H9 (cell line): ENCODE measurements at regions not wholly inside any gene's neighbourhood (a gene's known extent, or its start where the extent isn't known, plus 50 kb on each side); places are given as distances from the start of the nearest gene placed in this dataset.

Source experiments
- DNase-seq: peaks from one replicate; pipeline ENCODE4 v3.0.0-alpha.2; 2017
- H2AFZ ChIP-seq: one replicate; pipeline ENCODE4 v1.6.1; 2013; ENCODE audit warnings: mild to moderate bottlenecking, low read length, control low read depth, moderate library complexity
- H2AK5ac ChIP-seq: 2 replicates; pipeline ENCODE4 v1.6.1; 2013; ENCODE audit warnings: low read length, control low read depth, mixed read lengths; ENCODE audit not compliant: insufficient read length
- H2BK120ac ChIP-seq: one replicate; pipeline ENCODE4 v1.6.1; 2013; ENCODE audit warnings: low read depth, mild to moderate bottlenecking, low read length, control low read depth, inconsistent platforms; ENCODE audit not compliant: poor library complexity, severe bottlenecking
- H2BK12ac ChIP-seq: 2 replicates; pipeline ENCODE4 v1.6.1; 2013; ENCODE audit warnings: low read length, control low read depth, mixed read lengths, low read depth; ENCODE audit not compliant: insufficient read length
- H2BK15ac ChIP-seq: 2 replicates; pipeline ENCODE4 v1.6.1; 2013; ENCODE audit warnings: low read depth, low read length, control low read depth
- H2BK20ac ChIP-seq: one replicate; pipeline ENCODE4 v1.6.1; 2013; ENCODE audit warnings: low read depth, mild to moderate bottlenecking, low read length, control low read depth, inconsistent platforms; ENCODE audit not compliant: poor library complexity, severe bottlenecking
- H2BK5ac ChIP-seq: 2 replicates; pipeline ENCODE4 v1.6.1; 2013; ENCODE audit warnings: low read length, control low read depth, mixed read lengths; ENCODE audit not compliant: insufficient read length
- H3K14ac ChIP-seq: 2 replicates; pipeline ENCODE4 v1.6.1; 2013; ENCODE audit warnings: low read length, control low read depth; ENCODE audit not compliant: insufficient read depth
- H3K18ac ChIP-seq: 2 replicates; pipeline ENCODE4 v1.6.1; 2013; ENCODE audit warnings: low read depth, mild to moderate bottlenecking, mixed read lengths, low read length, control low read depth; ENCODE audit not compliant: insufficient read length
- H3K23ac ChIP-seq: 2 replicates; pipeline ENCODE4 v1.6.1; 2013; ENCODE audit warnings: low read length, control low read depth, mixed read lengths, low read depth; ENCODE audit not compliant: insufficient read length
- H3K23me2 ChIP-seq: 2 replicates; pipeline ENCODE4 v1.6.1; 2013; ENCODE audit warnings: low read depth, mild to moderate bottlenecking, mixed read lengths, low read length, control low read depth; ENCODE audit not compliant: insufficient read length, poor library complexity, severe bottlenecking
- H3K27ac ChIP-seq: 2 replicates; pipeline ENCODE4 v1.5.1; 2013; ENCODE audit warnings: low read length, control low read depth, mixed read lengths, low read depth; ENCODE audit not compliant: insufficient read length
- H3K27me3 ChIP-seq: 2 replicates; pipeline ENCODE4 v1.6.1; 2013; ENCODE audit warnings: low read length, control low read depth, inconsistent platforms; ENCODE audit not compliant: insufficient read depth
- H3K4ac ChIP-seq: 2 replicates; pipeline ENCODE4 v1.6.1; 2013; ENCODE audit warnings: low read depth, mild to moderate bottlenecking, control low read depth, inconsistent platforms, low read length, moderate library complexity
- H3K4me1 ChIP-seq: 2 replicates; pipeline ENCODE4 v1.6.1; 2013; ENCODE audit warnings: low read length, control low read depth, inconsistent platforms; ENCODE audit not compliant: insufficient read depth
- H3K4me2 ChIP-seq: 2 replicates; pipeline ENCODE4 v1.6.1; 2013; ENCODE audit warnings: low read length, control low read depth, mixed read lengths; ENCODE audit not compliant: insufficient read length, insufficient read depth
- H3K56ac ChIP-seq: 2 replicates; pipeline ENCODE4 v1.6.1; 2013; ENCODE audit warnings: low read depth, mild to moderate bottlenecking, mixed read lengths, low read length, control low read depth; ENCODE audit not compliant: insufficient read length
- H3K79me1 ChIP-seq: 2 replicates; pipeline ENCODE4 v1.6.1; 2013; ENCODE audit warnings: low read depth, mild to moderate bottlenecking, moderate library complexity, low read length, control low read depth, inconsistent platforms; ENCODE audit not compliant: insufficient read depth, poor library complexity, severe bottlenecking
- H3K79me2 ChIP-seq: 2 replicates; pipeline ENCODE4 v1.6.1; 2013; ENCODE audit warnings: low read length, control low read depth, inconsistent platforms; ENCODE audit not compliant: insufficient read depth
- H3K9ac ChIP-seq: 2 replicates; pipeline ENCODE4 v1.6.1; 2013; ENCODE audit warnings: low read length, control low read depth, mixed read lengths; ENCODE audit not compliant: insufficient read length; ENCODE audit errors: extremely low read depth
- H3K9me3 ChIP-seq: one replicate; pipeline ENCODE4 v1.6.1; 2013; ENCODE audit warnings: low read depth, low read length, inconsistent platforms; ENCODE audit not compliant: control insufficient read depth
- H3T11ph ChIP-seq: one replicate; pipeline ENCODE4 v1.6.1; 2013; ENCODE audit warnings: mild to moderate bottlenecking, low read length, control low read depth, inconsistent platforms
- H4K20me1 ChIP-seq: one replicate; pipeline ENCODE4 v1.6.1; 2013; ENCODE audit not compliant: control insufficient read depth, insufficient read length, insufficient read depth
- H4K5ac ChIP-seq: 2 replicates; pipeline ENCODE4 v1.6.1; 2013; ENCODE audit warnings: low read depth, mild to moderate bottlenecking, mixed read lengths, low read length, control low read depth; ENCODE audit not compliant: insufficient read length
- H4K8ac ChIP-seq: replicated peaks from 2 replicates; pipeline ENCODE4 v1.6.1; 2013; ENCODE audit warnings: low read length, control low read depth, mixed read lengths, low read depth; ENCODE audit not compliant: insufficient read length
- H4K91ac ChIP-seq: 2 replicates; pipeline ENCODE4 v1.6.1; 2013; ENCODE audit warnings: low read depth, mild to moderate bottlenecking, moderate library complexity, mixed read lengths, low read length, control low read depth; ENCODE audit not compliant: insufficient read length
- H3K27ac Mint-ChIP-seq, 3 experiments: 2 replicates in 2 of 3; 3 replicates in 1 of 3; pipeline ENCODE4 v1.8.0; 2020 to 2021; ENCODE audit warnings: mixed read lengths in 3 of 3, mild to moderate bottlenecking in 1 of 3, moderate library complexity in 1 of 3
- H3K27me3 Mint-ChIP-seq: 2 replicates; pipeline ENCODE4 v1.8.0; 2021; ENCODE audit warnings: low read depth, mild to moderate bottlenecking, moderate library complexity, mixed read lengths
- H3K36me3 Mint-ChIP-seq, 3 experiments: 2 replicates in 2 of 3; 3 replicates in 1 of 3; pipeline ENCODE4 v1.8.0; 2020 to 2021; ENCODE audit warnings: low read depth in 3 of 3, mixed read lengths in 3 of 3; ENCODE audit not compliant: insufficient read depth in 1 of 3
- H3K4me1 Mint-ChIP-seq, 2 experiments: 2 replicates each; pipeline ENCODE4 v1.8.0; 2020; ENCODE audit warnings: mixed read lengths in 2 of 2
- H3K4me3 Mint-ChIP-seq, 2 experiments: 2 replicates in 1 of 2; 3 replicates in 1 of 2; pipeline ENCODE4 v1.8.0; 2020 to 2021; ENCODE audit warnings: mild to moderate bottlenecking in 2 of 2, mixed read lengths in 2 of 2, moderate library complexity in 1 of 2
- H3K9me3 Mint-ChIP-seq, 2 experiments: 2 replicates in 1 of 2; 3 replicates in 1 of 2; pipeline ENCODE4 v1.8.0; 2020; ENCODE audit warnings: mild to moderate bottlenecking in 2 of 2, mixed read lengths in 2 of 2, moderate library complexity in 1 of 2
- CTCF ChIP-seq: fragments of 200-600 bp; sonication (generic); conservative IDR thresholded peaks from 3 replicates; pipeline ENCODE4 v1.8.0; 2021; ENCODE audit warnings: antibody characterized with exemption, mild to moderate bottlenecking
- WGBS: extraction: QIAGEN DNeasy Blood & Tissue Kit; methylation state at CpG from one replicate; pipeline ENCODE4 v1.1.7; 2013; ENCODE audit warnings: missing lambda C conversion rate, low lambda C conversion rate, mixed read lengths; ENCODE audit not compliant: insufficient read length; ENCODE audit errors: extremely low coverage; 5-methylcytosine and 5-hydroxymethylcytosine counted together

- Histone ChIP-seq H2BK12ac (no peak overlapping the region), H3K14ac (no peak overlapping the region), H3K79me1 (no peaks in the 10 kb centered on the region), H3K4me1 (no peaks in the 10 kb centered on the region), H3K4me2 (no peak overlapping the region), H3T11ph (no peak overlapping the region), H4K91ac (no peak overlapping the region), H3K9ac (no peak overlapping the region), H2BK20ac (no peak overlapping the region), H4K20me1 (no peaks in the 10 kb centered on the region), H2BK120ac (no peak overlapping the region), H3K27ac (no peak overlapping the region), H3K4ac (no peak overlapping the region), H2AFZ (no peak overlapping the region), H2BK5ac (no peak overlapping the region), H3K23me2 (no peaks in the 10 kb centered on the region), H3K18ac (no peak overlapping the region), H3K23ac (no peak overlapping the region), H3K56ac (no peak overlapping the region), H3K9me3 (no peaks in the 10 kb centered on the region), H2BK15ac (no peak overlapping the region), H4K8ac (no peak overlapping the region), H4K5ac (no peak overlapping the region), H3K27me3 (no peaks in the 10 kb centered on the region), H2AK5ac (no peak overlapping the region), H3K79me2 (no peaks in the 10 kb centered on the region)
- H3K27me3 Mint-ChIP-seq: no peaks in the 10 kb centered on the region
- no peaks in the 10 kb centered on the region for H3K36me3 Mint-ChIP-seq
- H3K9me3 Mint-ChIP-seq: no peaks in the 10 kb centered on the region
- no peak for TF ChIP-seq CTCF
- no peak overlapping the region for H3K4me3 Mint-ChIP-seq
- WGBS: no CpG with 5 or more reads among the region's 11 CpGs
- H3K4me1 Mint-ChIP-seq: no peaks in the 10 kb centered on the region
- peak; percentile 28 for DNase-seq
- no peak overlapping the region for H3K27ac Mint-ChIP-seq
These were observed 312.4 kb upstream of the SYT4 start for GRCh38 chr18:43589611-43590151.
